ENCODE measurements at regions not wholly inside any gene's neighbourhood (a gene's known extent, or its start where the extent isn't known, plus 50 kb on each side); places are given as distances from the start of the nearest gene placed in this dataset.

DNA sequence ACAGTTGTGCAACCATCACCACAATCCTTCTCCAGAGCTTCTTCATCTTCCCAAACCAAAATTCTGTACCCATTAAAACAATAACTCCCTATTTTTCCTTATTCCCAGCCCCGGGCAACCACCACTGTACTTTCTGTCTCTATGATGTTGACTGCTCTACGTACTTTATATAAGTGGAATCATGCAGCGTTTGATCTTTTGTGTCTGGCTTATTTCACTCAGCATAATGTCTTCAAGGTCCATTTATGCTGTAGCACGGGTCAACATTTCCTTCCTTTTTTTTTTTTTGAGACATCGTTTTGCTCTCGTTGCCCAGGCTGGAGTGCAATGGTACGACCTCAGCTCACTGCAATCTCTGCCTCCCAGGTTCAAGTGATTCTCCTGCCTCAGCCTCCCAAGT, 162.7 kb upstream of the GSC start:
- no peak overlapping the region for H3K4me3 ChIP-seq (ENCODE audit: low read length)
- no peak for DNase-seq (ENCODE audit: low read depth)
- TF ChIP-seq, protein P1, sequence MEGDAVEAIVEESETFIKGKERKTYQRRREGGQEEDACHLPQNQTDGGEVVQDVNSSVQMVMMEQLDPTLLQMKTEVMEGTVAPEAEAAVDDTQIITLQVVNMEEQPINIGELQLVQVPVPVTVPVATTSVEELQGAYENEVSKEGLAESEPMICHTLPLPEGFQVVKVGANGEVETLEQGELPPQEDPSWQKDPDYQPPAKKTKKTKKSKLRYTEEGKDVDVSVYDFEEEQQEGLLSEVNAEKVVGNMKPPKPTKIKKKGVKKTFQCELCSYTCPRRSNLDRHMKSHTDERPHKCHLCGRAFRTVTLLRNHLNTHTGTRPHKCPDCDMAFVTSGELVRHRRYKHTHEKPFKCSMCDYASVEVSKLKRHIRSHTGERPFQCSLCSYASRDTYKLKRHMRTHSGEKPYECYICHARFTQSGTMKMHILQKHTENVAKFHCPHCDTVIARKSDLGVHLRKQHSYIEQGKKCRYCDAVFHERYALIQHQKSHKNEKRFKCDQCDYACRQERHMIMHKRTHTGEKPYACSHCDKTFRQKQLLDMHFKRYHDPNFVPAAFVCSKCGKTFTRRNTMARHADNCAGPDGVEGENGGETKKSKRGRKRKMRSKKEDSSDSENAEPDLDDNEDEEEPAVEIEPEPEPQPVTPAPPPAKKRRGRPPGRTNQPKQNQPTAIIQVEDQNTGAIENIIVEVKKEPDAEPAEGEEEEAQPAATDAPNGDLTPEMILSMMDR (conservative IDR thresholded peaks at IDR 0.05; ENCODE audit: low read depth, low read length): no peak

DNA sequence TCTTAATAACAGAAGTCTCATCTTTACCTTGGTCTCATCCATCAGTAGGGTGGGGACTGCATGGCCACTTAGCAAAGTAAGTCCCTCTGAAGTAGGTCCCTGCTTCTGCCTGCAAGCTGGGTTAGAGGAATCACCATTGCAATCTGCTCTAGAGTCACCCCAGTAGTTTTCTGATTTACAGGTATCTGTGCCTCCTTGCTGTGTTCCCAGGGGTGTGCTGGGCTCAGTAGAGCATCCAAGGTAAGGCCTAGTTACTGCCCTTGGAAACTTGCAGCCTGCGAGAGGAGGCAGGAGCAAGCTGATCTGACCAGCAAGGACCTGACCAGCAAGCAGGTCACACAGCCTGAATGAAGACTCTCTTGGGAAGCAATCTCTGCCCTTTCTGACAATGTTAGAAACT, 160.8 kb upstream of the GSC start:
- H3K4me3 ChIP-seq (ENCODE audit: low read length): no peak overlapping the region
- TF ChIP-seq, protein P1 (conservative IDR thresholded peaks at IDR 0.05; ENCODE audit: low read depth, low read length): no peak
- DNase-seq (ENCODE audit: low read depth): no peak

DNA sequence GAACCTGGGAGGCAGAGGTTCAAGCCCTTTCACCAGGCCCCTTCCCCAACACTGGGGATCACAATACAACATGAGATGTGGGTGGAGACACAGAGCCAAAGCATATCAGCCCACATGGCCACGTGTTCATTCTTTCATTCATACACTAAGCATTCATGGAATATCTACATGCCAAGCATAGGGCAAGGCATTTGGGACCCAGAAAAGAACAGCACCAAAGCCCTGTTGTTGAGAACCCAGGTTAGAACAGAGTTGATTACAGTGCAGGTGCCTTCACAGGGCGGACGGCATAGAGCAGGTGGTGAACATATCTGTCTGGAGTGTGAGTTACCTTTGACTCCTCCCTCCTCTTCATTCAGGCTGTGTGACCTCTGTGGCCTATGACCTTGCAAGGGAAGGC, 159.4 kb upstream of the GSC start:
- H3K4me3 ChIP-seq (ENCODE audit: low read length): no peak overlapping the region
- TF ChIP-seq, protein P1 (conservative IDR thresholded peaks at IDR 0.05; ENCODE audit: low read depth, low read length): no peak
- DNase-seq (ENCODE audit: low read depth): no peak

DNA sequence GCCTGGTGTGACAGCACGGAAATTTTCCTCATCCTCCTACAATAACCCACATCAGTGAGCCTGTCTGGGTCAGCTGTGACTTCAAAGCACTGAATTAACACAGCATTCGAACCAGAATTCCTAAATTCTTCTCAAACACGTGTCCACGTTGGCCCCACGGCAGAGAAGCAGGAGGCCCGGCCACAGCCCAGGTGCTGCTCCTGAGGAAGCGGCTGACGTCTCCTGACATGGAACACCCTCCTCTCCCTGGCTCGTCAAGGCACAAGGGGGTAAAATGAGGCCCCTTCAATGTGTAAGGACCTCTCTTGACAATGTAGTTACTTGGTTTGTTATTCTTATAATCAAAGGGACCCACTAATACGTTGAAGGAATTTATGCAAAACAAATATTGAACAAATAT, 156.3 kb upstream of the GSC start:
- no peak for DNase-seq (ENCODE audit: low read depth)
- H3K4me3 ChIP-seq (ENCODE audit: low read length): no peak overlapping the region
- TF ChIP-seq, protein P1 (conservative IDR thresholded peaks at IDR 0.05; ENCODE audit: low read depth, low read length): no peak

DNA sequence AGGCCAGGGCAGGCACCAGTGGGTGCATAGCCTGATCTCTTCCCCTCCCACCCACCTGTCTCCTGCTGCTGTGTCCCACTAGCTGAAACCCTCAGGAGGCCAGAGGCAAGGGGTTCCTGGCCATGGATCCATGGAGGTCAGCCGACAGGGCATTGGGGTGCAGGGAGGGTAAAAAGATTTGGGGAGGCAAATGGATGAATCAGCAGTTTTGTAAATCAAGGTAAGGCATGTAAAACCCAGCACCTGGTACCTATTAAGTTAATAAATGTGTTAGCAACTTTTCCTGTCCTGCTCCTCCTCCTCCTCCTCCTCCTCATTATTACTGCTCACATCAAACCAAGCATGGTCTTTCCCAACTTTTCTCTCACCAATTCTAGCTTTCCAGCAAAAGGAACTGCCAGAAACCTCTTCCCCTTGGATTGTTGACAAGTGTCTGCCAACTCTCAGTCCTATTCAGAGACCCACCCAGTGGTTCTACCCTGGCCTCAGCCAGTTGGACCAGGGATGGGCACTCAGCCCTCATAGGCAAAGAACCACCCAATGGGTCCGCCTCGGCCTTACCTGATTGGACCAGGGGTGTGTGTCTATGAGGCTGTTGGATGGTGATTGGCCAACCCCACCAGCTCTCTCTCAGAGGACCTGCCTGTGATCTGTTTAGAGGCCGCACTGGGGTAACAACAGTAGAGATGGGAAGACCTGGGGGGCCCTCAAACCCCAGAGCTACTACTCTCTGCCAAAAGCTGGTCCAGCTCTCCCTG, 155.7 kb upstream of the GSC start:
- no peak for DNase-seq (ENCODE audit: low read depth)
- TF ChIP-seq, protein P1 (conservative IDR thresholded peaks at IDR 0.05; ENCODE audit: low read depth, low read length): no peak
- no peak overlapping the region for H3K4me3 ChIP-seq (ENCODE audit: low read length)

- H3K4me3 ChIP-seq (ENCODE audit: low read length): no peak overlapping the region
- TF ChIP-seq, protein P1 (conservative IDR thresholded peaks at IDR 0.05; ENCODE audit: low read depth, low read length): no peak
- DNase-seq (ENCODE audit: low read depth): no peak
Measured at GRCh38 chr14:94924189-94924588, 154.3 kb upstream of the GSC start.

DNA sequence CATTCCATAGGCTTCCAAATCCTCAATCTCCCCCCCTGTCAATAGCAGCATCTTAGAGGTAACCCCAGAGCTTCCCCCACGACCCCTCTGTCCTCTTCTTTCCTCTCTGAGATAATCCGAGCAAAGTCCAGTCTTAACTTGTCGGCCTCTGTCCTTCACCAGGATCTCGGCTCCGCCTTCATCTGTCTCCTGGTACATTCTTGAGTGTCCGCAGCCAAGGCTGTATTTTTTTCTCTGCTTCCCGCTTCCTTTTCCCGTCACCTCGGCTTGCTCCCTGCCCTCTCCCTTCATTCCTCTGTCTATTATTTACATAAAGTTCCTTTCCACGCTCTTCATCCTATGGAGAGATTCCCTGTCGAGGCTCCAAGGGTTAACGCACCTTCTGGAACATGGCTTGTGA, 153.9 kb upstream of the GSC start:
- no peak overlapping the region for H3K4me3 ChIP-seq (ENCODE audit: low read length)
- TF ChIP-seq, protein P1 (conservative IDR thresholded peaks at IDR 0.05; ENCODE audit: low read depth, low read length): no peak
- DNase-seq (ENCODE audit: low read depth): no peak

Data from retinal pigment epithelial cell (primary cell).